ENCODE measurements at regions not wholly inside any gene's neighbourhood (a gene's known extent, or its start where the extent isn't known, plus 50 kb on each side); places are given as distances from the start of the nearest gene placed in this dataset.
A peak's percentile ranks its signal among the peaks of the same experiment; 100 is the strongest.
"Not testable (repeated sequence)": the region's sequence is repeated elsewhere in the genome, so short reads cannot be mapped to it uniquely, and the experiment has no call there.

DNA sequence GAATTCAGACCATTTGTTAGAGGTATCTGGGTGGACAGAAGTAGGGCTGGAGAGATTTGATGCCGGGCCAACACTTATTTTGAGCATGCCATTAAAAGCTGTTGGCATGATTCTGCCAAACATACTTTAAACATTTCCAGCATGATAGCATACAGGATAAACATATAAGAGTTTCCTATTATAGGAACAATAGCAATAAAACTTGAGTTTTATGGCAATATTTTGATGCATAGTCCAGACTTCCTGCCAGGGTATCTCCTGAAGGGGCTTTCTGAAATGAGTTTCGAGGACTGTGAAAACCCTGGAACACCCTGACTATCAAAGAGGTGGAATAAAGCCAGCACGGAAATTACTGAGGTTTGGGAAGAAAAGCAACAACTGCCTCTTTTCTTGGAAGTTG, 1398.0 kb upstream of the NXPH2 start:
- DNase-seq, result no peak

DNA sequence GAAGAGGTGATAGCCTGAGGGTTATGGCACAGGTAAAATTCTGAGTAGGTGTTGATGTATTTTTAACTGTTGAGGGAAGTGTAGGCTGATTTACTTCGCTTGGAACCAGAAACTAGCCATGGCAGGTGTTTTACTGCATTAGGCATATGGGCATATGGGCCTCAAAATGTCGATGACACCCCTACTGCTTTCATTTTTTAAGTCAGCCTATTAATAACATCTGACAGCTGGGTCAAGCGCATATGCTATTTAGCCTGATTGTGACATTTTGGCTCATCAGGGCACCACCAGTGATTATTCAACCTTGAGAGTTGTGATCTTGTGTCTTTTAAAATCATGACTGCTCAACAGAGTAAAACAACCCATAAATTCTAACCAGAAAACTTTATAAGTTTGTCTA, 1396.9 kb upstream of the NXPH2 start:
- no peak for DNase-seq

- DNase-seq, result no peak
Measured at GRCh38 chr2:140173790-140174189, 1393.6 kb upstream of the NXPH2 start.

- no peak for DNase-seq
Measured at GRCh38 chr2:140164449-140164848, 1384.3 kb upstream of the NXPH2 start.

- DNase-seq, result no peak
Measured at GRCh38 chr2:140158259-140158658, 1378.1 kb upstream of the NXPH2 start.

DNA sequence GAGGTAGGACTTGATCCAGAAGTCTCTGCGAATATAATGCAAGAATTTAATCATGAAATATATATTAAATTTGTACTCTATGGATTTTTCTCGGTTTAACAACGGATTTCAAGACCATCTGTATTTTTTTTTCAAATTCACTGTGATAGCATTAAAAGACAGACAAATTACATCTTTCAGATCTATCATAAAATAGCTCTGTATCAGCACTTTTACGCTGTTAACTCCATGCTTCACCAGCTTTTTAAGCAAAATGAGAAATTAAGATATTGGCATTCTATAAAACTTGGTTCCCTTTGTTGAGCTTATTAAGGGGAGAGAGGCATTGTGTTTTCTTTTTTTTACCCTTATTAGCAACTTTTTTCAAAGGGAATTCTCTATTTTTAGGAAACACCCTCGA, 1377.6 kb upstream of the NXPH2 start:
- DNase-seq, result no peak

DNA sequence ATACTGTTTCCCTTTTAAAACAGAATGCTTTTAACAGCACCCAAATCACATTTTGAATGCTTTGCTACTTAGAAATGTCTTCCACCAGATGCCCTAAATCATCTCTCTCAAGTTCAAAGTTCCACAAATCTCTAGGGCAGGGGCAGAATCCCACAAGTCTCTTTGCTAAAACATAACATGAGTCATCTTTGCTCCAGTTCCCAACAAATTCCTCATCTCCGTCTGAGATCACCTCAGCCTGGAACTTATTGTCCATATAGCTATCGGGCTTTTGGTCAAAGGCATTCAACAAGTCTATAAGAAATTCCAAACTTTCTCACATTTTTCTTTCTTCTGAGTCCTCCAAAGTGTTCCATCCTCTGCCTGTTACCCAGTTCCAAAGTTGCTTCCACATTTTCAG, 1374.5 kb upstream of the NXPH2 start:
- DNase-seq, result no peak

- DNase-seq, result no peak
Measured at GRCh38 chr2:140154271-140154670, 1374.1 kb upstream of the NXPH2 start.

DNA sequence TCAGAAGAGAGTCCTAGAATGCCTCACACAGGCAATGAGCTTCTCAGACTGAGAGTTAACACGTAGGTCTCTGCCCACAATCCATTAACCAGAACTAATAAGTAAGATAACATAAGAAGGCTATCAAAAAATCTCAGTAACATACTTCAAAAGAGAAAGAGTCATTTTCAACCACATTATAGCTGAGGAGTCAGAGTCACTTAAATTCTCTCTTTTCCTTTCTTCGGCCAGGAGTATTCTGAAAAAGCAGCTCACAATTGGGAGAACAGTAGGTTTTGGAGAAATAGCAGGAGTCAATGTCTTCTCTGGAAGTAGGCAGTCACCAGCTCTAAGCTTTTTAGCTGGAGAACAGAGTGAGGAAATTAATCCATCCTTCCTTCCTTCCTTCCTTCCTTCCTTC, 1364.4 kb upstream of the NXPH2 start:
- no peak for DNase-seq

DNA sequence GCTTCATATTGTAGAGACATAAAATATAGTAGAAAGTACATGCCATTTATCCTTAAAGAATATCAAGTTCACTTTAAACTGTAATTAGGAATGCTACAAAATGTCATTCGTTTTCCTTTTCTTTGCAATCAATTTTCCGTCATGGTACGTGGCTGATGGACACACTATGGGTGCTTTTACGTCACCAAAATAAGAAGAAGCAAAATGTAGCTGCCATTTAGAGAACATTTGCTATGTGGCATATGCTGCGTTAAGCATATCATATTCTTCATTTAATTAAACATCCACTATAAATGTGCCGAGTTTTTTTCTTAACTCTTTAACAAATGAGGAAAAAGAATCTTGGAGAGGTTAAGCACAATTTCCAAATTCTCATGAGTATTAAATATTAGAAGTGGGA, 1358.5 kb upstream of the NXPH2 start:
- DNase-seq, result no peak

DNA sequence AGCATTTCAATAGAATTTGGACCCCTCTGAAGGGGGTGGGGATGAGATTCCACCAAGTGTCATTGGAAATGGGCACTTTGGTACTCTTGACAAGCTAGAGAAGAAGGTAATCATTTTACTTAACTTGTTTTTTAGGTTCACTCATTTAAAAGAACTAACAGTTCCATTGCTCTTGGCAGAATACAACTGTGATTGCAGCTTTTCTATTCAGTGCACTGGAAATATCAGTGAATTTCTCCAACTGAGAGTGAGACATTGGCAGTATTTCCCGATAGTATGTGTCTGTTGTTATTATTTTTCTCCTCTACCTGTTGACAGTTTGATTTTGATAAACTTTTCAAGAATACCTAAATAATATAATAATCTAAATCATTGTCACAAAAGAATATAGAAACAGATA, 1356.7 kb upstream of the NXPH2 start:
- no peak for DNase-seq

- no peak for DNase-seq
Measured at GRCh38 chr2:140136366-140136765, 1356.2 kb upstream of the NXPH2 start.

DNA sequence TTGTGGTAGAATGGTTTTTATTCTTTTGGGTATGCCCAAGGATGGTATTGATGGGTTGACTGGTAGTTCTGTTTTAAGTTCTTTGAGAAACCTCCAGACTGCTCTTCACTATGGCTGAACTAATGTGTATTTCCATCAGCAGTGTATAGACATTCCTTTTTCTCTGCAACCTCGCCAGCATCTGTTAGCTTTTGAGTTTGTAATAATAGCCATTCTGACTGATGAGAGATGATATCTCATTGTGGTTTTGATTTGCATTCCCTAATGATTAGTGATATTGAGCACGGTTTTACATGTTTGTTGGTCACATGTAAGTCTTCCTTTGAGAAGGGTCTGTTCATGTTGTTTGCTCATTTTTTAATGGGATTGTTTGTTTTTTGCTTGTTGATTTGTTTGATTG, 1348.7 kb upstream of the NXPH2 start:
- DNase-seq, result no peak

- DNase-seq, result no peak
Measured at GRCh38 chr2:140122001-140122400, 1341.8 kb upstream of the NXPH2 start.

DNA sequence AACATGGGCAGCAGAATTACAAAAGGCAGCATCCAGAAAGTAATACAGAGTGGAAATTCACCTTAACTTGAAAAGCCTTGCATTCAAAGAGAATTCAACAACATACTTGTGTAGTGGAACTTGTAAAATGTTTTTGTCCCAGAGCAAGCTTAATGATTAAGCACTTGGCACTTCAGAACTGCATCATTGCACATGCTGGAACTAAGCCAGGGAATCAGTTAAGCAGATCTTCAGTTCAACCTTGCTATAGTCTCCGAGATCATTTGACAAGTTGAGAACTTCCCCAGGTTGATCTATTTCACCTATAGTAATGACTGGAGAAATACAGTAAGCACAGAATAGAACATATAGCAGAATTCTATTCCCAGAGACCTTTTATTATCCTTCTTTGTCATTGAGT, 1337.2 kb upstream of the NXPH2 start:
- peak; percentile 52 for DNase-seq

- DNase-seq, result peak; percentile 0
Measured at GRCh38 chr2:140108706-140109475, 1328.7 kb upstream of the NXPH2 start.

DNA sequence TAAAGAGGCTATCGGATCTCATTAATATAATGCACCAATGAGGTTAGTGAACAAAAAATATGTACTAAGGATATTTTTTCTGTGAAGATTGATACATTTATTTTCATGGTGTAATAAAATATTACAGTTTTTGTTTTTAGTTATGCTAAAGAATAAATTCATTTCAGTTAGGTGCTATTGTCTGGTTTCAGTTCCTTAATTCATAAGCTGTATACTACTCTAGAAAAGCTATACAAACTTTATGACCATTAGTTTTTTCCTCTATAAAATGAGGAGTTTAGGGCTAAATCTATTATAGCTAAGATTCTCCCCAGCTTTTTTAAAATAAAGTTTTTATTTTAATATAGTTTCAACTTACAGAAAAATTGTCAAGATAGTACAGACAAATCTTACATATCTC, 1311.7 kb upstream of the NXPH2 start:
- no peak for DNase-seq

DNA sequence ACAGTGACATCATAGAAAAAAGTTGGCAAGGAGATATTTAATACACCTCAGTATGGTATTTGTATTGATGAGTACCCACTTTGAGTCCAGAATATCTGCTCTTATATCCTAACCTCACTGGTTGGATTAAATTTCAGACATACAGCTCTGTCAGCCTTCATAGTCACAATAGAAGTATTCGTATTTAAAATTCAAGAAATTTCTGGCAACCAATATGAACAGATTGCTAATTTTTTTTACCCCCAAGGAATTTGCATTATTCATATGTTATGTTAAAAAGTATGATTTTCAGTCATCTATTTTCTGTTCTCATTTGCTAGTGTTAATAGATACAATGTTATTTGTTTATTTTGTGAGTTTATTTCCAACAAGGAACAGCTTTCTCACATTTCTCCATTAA, 1306.8 kb upstream of the NXPH2 start:
- DNase-seq, result no peak

DNA sequence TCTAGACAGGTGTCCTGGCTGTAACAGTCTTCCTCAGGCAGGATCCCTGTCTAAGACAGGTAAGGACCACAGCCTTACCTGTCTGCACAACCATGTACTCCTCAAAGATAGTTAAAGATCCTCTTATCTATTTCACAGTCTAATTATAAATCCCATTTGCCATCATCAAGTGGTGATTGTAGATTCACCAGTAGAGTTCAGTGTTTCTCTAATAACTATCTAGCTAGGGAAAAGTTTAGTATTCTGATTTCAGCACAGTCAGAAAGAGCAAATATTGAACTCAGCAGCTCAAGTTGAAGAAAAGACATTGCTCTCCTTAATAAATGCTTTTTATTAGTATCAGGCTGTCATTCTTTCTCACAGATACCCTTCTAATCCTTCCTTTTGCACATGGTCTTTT, 1305.5 kb upstream of the NXPH2 start:
- peak; percentile 3 for DNase-seq

DNA sequence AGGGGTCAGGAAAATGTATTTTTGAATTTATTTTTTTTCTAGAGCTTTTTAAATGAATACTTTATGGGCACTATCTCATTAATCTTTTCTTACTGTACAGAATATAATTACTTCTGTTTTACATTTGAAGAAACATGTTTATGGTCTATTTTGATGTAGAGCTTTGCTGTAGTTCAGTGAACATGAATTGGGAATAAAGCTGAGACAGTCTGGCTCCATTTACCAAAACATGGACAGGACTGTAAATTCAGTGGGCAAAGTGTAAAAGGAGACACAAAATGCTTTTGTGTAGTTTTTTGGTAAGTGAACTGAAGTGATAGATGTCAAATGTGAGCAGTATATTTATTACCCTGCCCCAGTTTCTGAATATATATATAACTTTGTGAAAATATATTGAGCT, 1298.8 kb upstream of the NXPH2 start:
- DNase-seq, result no peak

DNA sequence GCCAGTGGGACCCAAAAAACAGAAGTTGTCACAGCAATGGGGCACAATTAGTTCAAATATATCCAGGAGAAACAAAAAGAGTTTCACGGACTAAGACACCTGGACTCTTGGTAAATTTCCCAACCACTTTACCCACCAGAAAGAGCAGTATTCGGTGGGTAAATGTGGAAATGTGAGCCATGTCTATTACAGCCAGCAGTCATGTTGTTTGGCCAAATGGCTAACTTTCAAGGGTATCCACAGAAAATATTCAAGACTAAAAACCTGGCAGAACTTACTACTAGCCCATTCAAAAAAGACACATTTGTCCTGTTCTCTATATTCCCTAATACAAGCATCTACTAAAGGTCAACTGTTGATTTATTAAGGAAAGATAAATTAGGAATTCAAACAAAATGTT, 1296.0 kb upstream of the NXPH2 start:
- no peak for DNase-seq

- DNase-seq, result not testable (repeated sequence)
Measured at GRCh38 chr2:140073763-140074162, 1293.6 kb upstream of the NXPH2 start.

DNA sequence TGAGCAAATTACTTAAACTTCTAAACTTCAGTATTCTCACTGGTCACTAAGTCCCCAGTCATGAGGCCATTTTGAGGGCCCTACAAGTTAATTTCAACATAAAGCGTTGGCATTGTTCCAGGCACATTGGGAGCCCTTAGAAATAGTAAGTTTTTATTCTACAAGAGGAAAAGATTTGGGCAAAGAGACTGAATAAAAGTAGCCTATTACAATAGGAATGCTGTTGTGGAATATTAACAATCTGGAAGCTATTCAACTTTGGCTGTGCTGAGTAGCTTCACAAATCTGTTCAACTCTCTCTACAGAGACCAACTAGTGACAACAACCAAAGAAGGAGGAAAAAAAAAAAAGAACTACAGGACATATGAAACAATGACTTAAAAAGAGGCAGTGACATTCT, 1287.5 kb upstream of the NXPH2 start:
- DNase-seq, result no peak

DNA sequence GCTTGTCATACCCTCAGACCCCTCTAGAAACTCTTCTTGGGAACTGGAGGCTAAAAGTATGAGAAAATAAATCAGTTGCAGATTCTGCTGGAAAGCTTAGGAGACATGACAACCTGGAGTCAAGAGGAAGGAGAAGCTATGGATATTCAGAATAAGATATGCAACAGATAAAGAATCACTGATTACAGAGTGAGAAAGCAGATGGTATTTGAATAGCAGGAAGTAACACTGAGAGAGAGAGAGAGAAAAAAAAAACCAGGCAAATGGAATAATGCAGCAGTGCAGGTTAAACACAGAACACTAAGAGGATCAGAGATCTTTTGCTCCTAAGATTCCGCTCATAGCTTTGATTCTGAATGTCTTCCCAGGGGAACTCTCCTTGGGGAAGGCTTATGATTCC, 1284.1 kb upstream of the NXPH2 start:
- DNase-seq, result no peak

- no peak for DNase-seq
Measured at GRCh38 chr2:140063356-140063755, 1283.2 kb upstream of the NXPH2 start.

- no peak for DNase-seq
Measured at GRCh38 chr2:140061240-140061639, 1281.0 kb upstream of the NXPH2 start.
